Iris pigment epithelial cell (primary cell): ENCODE measurements at regions not wholly inside any gene's neighbourhood (a gene's known extent, or its start where the extent isn't known, plus 50 kb on each side); places are given as distances from the start of the nearest gene placed in this dataset.

Source experiments
- DNase-seq: peaks from one replicate; pipeline ENCODE4 v3.0.0-alpha.2; 2011; ENCODE audit warnings: low read depth

DNA sequence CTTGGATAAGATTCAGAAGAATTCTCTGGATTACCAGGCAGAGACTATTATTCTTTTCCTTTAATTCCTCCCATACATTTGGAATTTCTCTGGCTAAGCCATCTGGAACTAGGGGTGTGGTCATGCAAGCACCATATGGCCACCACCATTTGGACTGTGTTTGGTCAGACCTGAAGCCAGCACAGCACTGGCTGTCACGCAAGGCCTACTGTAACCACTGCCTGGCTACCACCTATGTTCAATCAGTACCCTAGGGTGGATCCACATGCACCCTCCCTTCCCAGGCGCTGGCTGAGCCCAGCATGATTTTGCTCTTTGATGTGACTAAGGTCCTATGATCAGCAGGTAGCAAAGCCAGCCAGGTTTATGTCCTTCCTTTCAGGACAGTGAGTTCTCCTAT lies 287.8 kb upstream of the GOLIM4 start:
- no peak for DNase-seq

DNA sequence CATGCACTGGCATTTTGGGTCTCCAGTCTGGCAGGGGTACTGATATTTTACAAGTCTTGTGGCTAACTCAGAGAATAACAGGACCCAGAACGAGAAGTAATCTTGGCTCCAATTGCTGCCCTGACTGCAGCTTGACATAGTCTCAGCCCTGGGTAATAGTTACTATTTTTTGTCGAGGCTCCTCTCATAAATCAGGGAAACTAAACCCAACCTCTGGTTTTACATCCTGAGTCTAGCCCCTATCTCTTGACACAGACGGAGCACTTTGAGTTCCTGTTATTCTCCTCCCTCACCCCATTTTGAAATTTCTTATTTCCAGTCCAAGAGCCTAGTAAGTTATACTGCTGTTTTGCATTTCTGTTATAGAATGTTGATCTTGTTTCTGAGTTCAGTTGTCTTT lies 276.1 kb upstream of the GOLIM4 start:
- DNase-seq, result no peak

DNA sequence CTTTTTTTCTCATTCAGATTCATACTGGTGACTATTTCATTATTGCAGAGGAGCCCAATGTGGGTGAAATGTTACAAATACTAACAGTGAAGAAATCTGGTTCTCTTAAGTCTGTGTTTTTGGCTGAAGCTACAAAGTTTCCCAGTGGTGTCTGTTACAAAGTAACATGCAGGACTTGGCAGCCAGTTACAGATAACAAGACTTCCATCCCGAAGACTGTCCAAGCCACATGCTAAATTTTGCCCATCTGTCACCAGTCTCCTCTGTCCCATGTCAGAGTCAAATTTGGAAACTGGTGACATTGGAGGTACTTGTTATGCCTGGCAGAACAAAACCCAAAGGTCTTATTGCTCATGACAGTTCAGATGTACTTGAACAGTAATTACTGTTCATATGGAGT lies 269.2 kb upstream of the GOLIM4 start:
- DNase-seq, result no peak

DNA sequence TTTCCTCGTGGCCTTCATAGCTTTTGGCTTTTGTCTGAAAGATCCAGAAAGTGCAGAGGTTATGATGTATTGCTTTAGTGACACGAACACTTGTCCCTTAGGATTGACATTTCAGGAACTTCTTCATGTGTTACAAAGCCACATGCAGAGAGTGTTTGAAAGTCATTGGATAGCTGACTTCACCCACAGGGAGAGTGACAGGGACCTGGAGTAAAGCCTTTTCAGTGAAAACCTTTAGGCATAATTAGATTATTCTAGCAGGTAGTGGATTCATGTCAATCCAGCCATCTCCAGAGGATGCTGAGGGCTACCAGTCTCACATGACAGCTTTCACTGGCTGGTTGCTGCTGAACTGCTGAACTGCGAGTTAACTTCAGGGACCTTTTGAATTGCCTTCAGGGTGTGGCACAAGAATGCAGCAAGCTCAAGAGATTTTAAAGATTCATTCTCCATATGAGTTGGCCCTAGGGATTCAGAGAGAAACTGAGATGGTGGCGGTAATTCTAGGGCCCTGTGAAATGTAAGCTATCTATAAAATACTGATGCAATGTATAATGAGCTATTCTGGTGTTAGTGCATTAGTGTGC lies 267.0 kb upstream of the GOLIM4 start:
- no peak for DNase-seq

DNA sequence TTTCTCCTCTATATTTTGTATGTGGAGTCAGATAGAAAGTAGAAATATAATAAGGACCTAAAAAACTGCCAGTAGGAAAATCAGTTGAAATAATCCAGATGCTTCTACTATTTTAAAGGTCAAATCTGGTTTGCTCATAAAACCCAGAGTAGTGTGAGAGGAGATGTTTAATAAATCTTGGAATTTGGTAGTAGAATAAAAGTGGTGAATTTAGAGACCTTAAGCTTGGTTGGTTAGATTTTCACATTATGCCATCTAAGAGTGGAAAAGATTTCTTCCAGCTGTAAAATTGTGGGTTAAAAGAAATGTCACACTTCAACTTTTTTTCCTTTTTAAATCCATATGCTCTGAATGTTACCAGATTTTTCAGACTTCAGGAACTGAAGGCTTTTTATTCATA lies 266.4 kb upstream of the GOLIM4 start:
- DNase-seq, result no peak

DNA sequence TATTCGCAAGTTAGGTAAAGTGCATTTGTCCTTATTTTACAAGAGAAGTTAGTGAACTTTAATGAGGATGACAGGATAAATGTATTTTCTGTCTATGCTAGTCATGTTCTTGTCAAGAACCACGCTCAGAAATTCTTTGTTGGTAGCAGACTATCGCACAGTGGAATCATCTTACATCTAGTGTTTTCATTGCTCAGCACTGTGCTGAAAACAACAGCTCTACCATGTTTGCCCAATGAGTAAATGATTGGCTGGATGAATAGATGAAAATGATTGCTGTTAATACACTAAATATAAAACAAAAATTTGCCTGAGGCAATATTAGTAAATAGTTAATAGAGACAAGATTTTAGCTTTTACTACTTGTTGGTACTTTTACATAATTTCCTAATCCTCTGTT lies 265.3 kb upstream of the GOLIM4 start:
- DNase-seq, result no peak

DNA sequence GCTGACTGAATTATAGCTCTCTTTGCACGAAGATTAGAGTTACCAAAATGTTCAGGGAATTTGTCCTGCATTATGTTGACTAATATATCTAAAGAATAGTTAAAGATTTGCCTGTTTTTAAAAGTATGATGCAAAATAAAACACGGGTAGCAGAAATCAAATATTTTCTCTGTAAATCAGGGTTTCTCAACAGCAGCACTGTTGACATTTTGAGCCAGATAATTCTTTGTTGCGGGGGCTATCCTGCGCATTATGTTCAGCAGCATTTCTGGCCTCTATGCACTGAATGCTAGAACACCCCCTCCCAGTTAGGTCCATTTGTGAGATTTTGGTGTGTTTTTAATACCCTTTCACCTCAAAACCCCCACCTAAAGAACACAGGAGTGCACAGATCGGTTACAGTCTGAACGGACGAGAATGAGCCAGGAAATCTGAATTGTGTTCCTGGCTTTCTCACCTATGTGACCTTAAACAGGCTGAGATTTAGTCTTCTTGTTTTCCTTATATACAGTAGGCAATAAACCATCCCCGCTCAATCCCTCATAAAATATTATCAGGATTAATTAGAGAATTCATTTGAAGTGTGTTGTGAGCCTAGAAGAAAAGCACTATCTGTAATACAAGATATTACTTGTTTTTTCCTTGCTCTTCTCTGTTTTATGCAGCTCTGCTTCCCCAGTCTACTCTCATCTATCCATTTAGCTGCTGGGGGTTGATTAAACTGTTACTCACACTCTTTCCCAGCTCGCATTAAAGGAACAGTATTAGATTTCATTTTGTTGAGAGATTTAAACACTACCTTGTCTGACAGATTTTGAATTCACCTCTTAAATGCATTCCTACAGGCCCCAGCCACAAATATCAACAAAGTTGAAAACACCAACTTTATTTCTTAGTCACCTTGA lies 247.5 kb upstream of the GOLIM4 start:
- DNase-seq, result no peak

DNA sequence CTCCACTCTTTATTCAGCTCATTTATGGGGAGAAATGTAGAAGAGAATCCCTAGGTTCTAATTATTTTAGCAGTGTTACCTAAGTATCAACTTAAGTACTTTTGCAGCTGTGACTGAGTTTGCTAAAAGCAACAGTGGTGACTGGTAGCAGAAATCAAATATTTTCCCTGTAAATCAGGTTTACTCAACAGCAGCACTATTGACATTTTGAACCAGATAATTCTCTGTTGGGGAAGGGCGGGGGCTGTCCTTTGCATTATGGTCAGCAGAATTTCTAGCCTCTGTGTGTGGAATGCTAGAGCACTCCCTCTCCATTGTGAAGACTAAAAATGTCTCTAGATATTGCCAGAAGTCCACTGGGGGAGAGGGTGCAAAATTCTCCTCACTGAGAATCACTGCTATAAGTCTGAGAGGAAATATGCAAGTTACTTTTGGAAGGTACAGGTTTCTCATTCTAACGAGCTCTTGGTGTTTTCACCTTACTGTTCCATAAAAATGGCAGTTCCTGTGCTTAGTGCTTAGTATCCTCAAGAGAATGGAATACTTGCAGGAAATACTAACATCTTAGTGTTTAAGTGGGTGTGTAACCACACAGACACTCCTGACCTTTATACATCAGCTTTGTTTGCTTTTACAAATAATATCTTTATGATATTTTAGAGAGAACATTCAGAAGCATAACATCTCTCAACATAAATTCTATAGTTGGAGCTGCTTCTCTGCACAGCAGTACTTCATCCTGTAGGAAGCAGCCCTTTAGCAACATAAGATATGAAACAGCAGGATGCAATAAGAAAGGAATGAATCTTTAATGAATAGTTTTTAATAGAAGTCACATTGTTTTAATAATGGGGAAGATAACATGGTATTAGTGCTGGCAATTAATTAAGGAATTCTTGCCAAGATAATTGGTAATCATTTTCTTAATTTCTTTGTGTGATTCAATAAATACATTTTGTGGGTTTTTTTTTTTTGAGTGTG lies 246.5 kb upstream of the GOLIM4 start:
- no peak for DNase-seq

DNA sequence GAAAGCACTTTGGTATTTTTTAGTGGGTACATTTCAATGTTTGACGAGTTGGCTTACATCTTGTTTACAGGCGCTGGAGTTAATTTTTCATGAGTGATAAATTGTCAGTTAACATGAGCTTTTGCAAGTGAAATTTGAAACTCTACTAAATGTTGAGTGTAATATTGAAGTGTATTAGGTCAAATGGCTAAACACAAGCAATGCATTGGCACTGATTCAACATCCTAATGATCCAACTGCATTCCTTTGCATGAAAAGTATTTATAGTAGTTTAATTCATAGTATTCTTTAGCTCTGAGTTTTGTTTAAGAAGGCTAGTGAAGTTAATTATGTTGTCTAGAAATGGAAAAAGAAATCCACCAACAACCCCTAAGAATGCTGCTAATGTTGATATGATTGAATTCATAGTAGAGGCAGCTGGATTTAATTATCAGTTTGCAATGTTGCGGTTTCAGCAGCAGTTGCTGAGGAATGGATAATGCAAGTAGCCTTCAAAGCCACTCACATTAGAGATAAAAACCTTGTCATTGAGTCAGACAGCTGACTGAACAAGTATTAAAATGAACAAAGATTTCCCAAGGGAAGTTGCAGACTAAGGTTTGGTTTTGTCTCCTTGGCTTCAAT lies 245.6 kb upstream of the GOLIM4 start:
- peak; percentile 75 for DNase-seq

DNA sequence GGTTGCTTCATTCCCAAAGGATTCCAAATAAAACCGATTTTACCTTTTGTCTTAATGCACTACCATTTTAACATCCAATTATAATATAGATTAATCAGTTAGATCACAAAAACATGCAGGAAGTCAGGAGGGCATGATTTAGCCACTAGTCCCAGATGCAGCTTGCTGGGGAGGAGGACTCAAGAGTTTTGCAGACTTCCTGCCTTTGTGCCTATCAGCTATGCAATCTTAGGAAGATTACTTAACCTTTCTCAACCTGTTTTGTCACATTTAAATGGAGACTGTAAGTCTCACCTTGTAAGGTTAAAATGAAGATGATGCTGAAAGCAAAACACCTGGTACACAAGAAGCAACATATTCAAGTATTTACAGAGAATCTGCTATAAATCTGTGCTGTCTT lies 242.4 kb upstream of the GOLIM4 start:
- no peak for DNase-seq

DNA sequence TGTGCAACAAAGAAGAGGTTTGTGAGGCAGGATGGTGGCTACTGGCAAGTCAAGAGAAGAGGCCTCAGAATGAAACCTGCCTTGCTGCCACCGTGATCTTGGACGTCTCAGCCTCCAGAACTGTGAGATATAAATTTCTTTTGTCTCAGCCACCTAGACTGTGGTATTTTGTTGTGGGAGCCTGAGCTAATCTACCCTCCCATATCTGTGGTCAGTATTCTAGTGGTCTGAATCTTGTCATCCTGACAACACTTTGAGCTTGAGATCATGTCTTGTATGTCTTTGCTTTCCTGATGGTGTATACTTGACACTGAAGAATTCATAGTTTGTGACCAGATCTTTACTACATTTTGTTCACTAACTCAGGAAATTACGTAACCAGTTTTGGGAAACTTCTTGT lies 240.6 kb upstream of the GOLIM4 start:
- no peak for DNase-seq

DNA sequence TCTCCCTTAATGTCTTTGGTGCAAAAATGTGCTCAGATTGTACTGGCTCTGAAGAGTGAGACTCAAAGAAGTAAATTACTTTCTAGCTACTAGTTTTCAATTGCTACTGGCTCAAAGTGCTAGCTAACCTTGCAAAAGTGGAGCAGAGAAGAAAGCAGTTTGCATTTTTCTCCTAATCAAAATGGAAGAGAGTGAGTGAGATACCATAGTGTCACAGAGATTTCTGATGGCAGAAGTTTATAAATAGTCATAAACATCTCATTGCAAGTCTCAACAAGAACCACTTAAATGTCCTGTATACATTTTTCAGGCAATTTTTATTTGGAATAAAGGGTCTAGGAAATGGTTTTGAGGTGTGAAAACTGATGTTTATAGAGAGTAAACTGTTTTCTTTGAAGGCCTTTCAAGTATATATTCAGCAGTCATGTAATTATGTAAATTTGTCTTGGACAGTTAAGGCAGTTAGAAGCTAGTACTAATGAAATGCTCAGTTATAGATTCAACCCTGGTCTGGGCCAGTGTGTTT lies 237.7 kb upstream of the GOLIM4 start:
- no peak for DNase-seq

DNA sequence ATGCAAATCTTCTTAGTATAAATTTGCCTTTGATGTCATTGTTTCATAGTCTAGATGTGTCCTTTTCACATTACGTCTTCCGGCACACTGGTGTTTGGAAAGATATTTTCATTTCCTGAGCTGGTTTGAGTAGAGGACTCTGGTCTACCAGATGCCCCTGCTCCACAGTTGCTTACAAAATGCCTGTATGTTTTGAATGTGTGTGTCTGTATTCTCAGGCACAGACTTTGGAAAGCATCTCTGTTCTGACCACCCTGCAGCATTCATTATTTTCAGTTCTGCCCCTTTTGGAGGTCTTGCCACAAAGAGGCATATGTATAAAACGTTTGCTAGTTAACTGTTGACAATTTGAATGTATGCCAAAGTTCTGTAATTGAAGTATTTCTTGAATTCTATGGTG lies 236.0 kb upstream of the GOLIM4 start:
- no peak for DNase-seq

DNA sequence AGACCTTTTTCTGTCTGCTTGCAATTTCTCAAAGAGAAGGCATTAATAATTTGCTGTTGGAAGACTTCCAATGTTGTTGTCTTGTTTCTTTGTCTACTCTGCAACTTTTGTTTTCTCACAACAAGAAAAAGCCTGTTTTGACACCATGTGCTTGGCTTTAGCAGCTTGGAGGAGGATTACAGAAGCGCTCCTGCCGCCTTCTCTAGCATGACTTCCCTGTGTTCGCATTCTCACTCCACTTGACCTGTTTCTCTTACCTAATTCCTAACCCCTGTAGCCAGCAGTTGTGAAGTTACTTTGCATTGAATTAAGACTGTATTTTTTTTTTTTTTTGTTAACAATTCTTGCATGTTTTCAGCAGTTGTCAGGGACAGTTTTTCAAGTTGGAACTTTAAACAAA lies 235.3 kb upstream of the GOLIM4 start:
- DNase-seq, result no peak

DNA sequence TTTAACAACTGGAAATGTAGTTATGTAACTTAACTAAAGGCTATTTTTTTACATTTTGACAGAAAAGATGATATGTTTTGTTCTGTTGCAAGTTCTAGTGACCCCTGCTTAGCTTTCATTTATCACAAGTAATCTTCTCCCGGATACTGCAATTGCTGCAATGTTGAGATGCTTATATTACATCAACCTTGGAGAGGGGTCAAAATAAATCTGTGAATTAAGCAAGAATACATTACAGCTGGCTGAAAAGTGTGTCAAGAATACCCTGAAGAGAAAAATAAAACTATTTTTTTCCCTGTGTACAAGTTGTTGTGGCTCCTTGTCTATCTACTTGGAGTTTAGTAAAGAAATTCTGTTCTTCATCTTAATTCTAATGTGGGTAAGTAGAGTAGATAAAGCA lies 232.1 kb upstream of the GOLIM4 start:
- DNase-seq, result no peak

DNA sequence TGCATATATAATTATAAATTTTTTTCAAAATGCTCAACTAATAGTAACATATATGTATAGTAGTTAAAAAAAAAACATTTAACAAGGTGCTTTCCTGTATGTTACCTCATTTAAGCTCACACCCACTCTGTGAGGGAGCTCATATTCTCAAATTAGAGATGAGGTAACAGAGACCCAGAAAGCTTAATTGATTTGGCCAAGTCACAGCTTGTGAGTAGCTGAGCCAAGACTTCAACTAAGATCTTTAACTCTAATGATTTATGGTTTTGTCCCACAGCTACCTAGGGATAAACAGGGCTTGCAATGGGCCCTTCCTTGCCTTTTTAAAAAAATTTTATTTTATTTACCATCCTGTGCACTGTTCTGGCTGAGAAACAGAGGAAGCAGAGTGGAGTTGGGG lies 230.0 kb upstream of the GOLIM4 start:
- DNase-seq, result no peak

DNA sequence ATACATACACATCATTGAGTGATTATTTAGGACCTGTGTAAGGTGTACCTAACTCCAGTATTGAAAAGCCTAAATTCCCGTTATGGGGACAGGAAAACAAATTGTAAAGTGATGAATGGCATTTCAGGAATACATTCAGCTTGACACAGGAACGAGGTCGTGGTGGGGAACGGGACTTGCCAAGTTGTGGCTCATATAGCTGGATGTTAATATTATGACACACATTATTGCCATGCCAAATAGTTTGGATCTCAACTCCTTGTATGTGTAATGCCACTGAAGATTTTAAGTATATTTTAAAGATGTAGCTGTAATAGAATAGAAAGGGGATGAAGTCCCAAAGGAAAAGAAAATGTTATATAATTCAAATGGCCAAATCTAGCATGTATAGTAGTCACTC lies 227.2 kb upstream of the GOLIM4 start:
- no peak for DNase-seq

DNA sequence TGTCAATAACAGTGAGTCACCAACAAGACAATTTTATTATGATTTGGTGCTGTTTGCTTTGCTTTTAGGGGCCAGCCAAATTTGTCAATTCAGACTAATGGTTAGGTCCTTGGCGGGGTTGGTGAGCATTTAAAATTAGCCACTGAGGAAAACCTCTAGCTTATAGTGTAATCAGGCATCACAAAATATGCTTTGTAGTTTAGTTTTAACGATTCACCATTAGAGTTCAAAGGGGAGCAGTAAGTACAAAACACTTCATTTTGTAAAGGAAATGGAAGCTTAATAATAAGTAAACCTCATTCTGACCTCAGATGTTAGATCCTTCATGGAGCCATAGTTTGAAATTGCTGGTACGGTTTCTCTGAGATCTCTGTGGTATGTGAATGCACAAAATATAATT lies 218.4 kb upstream of the GOLIM4 start:
- DNase-seq, result no peak

DNA sequence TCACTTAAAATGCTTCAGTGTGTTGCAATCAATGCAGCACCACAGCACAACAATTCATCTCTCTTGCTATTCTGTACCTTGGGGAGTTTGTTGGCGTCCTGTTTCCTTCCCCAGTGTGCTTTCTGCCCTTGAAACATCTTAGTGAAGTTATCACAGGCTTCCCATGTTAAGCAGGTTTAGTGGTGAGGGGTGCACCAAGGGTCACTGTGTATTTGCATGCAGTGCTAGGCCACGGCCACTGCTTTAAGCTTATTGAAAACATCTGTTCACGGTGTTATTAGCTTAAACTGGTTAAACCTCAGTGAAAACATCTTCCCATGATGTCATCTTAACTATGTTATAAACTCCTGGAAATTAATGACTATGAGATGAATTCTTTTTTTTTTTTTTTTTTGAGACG lies 217.3 kb upstream of the GOLIM4 start:
- DNase-seq, result no peak

DNA sequence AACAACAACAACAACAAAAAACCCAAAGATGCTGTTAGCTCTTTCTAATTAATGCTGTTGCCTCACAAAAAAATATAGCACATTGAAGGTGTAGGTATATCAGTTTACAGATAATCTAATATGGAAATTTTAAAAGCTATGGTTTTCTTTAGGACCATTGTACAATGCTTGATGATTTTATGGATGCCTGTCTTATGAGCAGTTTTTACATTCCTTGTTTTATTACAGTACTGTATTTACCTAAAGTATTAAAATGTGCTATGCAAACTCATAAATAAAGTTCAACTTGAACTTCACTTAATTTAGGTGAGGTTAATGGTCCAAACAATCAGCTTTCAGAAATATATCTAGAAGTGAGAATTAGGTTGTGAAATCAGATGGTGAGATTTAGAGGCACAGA lies 212.2 kb upstream of the GOLIM4 start:
- no peak for DNase-seq

DNA sequence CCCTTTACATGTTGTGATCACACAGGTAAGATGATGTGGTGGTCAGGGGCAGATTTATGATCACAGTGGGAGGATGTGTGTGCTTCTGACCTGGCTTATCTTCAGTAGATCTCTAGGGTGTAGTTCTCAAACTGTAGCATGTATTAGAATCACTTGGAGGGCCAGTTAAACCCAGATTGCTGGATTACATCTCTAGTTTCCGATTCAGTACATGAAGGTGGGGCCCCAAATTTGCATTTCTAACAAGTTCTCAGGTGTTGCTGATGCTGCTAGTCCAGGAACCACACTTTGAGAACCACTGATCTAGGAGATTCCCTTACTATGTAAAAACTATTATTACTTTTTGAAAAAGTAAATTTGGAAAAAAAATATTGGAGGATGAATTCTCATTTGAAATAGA lies 199.3 kb upstream of the GOLIM4 start:
- no peak for DNase-seq

DNA sequence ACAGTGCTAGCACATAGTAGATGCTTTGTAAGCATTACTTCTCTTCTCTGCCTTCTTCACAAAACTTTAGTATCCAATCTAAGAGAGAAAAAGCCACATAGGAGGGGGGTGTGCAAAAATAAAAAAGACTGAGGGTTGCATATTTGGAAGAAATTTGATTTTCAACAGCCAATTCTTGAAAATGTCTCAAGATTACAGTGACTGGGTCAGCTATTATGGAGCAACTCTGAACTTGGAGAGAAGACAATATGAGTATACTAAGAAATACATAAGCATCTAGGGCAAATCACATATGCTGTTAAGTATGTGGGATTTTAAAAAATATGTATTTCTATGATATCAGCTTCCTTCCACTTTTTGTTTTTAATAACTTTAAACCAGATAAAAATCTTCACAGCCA lies 196.6 kb upstream of the GOLIM4 start:
- DNase-seq, result no peak
